ENCODE measurements at regions not wholly inside any gene's neighbourhood (a gene's known extent, or its start where the extent isn't known, plus 50 kb on each side); places are given as distances from the start of the nearest gene placed in this dataset.

GRCh38 chr14:53517270-53517960 is 364.3 kb upstream of the DDHD1 start:
- TF ChIP-seq, protein P1, sequence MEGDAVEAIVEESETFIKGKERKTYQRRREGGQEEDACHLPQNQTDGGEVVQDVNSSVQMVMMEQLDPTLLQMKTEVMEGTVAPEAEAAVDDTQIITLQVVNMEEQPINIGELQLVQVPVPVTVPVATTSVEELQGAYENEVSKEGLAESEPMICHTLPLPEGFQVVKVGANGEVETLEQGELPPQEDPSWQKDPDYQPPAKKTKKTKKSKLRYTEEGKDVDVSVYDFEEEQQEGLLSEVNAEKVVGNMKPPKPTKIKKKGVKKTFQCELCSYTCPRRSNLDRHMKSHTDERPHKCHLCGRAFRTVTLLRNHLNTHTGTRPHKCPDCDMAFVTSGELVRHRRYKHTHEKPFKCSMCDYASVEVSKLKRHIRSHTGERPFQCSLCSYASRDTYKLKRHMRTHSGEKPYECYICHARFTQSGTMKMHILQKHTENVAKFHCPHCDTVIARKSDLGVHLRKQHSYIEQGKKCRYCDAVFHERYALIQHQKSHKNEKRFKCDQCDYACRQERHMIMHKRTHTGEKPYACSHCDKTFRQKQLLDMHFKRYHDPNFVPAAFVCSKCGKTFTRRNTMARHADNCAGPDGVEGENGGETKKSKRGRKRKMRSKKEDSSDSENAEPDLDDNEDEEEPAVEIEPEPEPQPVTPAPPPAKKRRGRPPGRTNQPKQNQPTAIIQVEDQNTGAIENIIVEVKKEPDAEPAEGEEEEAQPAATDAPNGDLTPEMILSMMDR (conservative IDR thresholded peaks at IDR 0.05; ENCODE audit: low read depth in 2 of 2) = no peak
- TF ChIP-seq POLR2AphosphoS5 (IDR thresholded peaks at IDR 0.05; ENCODE audit: low read depth) = no peak
- TF ChIP-seq EZH2 (IDR thresholded peaks at IDR 0.05; ENCODE audit: low read depth, unreplicated experiment) = no peak
- TF ChIP-seq ZNF331 (CRISPR knock-in tag; IDR thresholded peaks at IDR 0.05; ENCODE audit: low read depth) = no peak
- TF ChIP-seq EZH2phosphoT487 (IDR thresholded peaks at IDR 0.05; ENCODE audit: unreplicated experiment) = no peak
- TF ChIP-seq ZNF114 (CRISPR knock-in tag; IDR thresholded peaks at IDR 0.05) = no peak
- TF ChIP-seq, protein P2, sequence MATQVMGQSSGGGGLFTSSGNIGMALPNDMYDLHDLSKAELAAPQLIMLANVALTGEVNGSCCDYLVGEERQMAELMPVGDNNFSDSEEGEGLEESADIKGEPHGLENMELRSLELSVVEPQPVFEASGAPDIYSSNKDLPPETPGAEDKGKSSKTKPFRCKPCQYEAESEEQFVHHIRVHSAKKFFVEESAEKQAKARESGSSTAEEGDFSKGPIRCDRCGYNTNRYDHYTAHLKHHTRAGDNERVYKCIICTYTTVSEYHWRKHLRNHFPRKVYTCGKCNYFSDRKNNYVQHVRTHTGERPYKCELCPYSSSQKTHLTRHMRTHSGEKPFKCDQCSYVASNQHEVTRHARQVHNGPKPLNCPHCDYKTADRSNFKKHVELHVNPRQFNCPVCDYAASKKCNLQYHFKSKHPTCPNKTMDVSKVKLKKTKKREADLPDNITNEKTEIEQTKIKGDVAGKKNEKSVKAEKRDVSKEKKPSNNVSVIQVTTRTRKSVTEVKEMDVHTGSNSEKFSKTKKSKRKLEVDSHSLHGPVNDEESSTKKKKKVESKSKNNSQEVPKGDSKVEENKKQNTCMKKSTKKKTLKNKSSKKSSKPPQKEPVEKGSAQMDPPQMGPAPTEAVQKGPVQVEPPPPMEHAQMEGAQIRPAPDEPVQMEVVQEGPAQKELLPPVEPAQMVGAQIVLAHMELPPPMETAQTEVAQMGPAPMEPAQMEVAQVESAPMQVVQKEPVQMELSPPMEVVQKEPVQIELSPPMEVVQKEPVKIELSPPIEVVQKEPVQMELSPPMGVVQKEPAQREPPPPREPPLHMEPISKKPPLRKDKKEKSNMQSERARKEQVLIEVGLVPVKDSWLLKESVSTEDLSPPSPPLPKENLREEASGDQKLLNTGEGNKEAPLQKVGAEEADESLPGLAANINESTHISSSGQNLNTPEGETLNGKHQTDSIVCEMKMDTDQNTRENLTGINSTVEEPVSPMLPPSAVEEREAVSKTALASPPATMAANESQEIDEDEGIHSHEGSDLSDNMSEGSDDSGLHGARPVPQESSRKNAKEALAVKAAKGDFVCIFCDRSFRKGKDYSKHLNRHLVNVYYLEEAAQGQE (IDR thresholded peaks at IDR 0.05; ENCODE audit: unreplicated experiment) = no peak
- TF ChIP-seq CREB1 (CRISPR knock-in tag; IDR thresholded peaks at IDR 0.05; ENCODE audit: low read depth) = no peak

Data from GM23338 (cell line).